GM12878 (cell line): ENCODE measurements at regions not wholly inside any gene's neighbourhood (a gene's known extent, or its start where the extent isn't known, plus 50 kb on each side); places are given as distances from the start of the nearest gene placed in this dataset.

ENCODE experiments used
- ATAC-seq: fragments of 200-7000 bp; cut with Tn5 transposase; 3 replicates; pipeline ENCODE4 v1.9.1; 2020; ENCODE audit warnings: mild to moderate bottlenecking, moderate library complexity
- BruUV-seq: library from RNA; stranded (reverse); fragments of 400-500 nt; replicated peaks from 2 replicates; lab custom pipeline; 2021; lab: Mats Ljungman, UMichigan
- CTCF ChIA-PET: fragments of 300-600 bp; sonication (Branson Sonifier 250); formaldehyde crosslinking; extraction: SDS; loops from one replicate; lab custom pipeline; 2021; ENCODE audit warnings: inconsistent platforms; lab: Yijun Ruan, JAX
- POLR2A ChIA-PET: fragments of 350-600 bp; formaldehyde crosslinking; extraction: SDS; loops from one replicate; lab custom pipeline; 2021; ENCODE audit warnings: inconsistent platforms; lab: Charles Lee
- RAD21 ChIA-PET: fragments of 300-600 bp; sonication (Branson Sonifier 250); formaldehyde crosslinking; loops from one replicate; lab custom pipeline; 2023; ENCODE audit warnings: antibody characterized with exemption; ENCODE audit not compliant: unreplicated experiment; lab: Charles Lee
- SMC1A ChIA-PET: fragments of 300-600 bp; sonication (Branson Sonifier 250); formaldehyde crosslinking; loops from one replicate; lab custom pipeline; 2023; ENCODE audit not compliant: unreplicated experiment, uncharacterized antibody; lab: Charles Lee
- DNase-seq: peaks from one replicate; pipeline ENCODE4 v3.0.0-alpha.2; 2011; ENCODE audit warnings: low read depth, low spot score
- FAIRE-seq: peaks from 3 replicates; lab custom pipeline; 2011; peaks lifted over from hg19 to GRCh38; lab: Jason Lieb, UNC
- H2AFZ ChIP-seq: 2 replicates; pipeline ENCODE4 v1.6.0; 2011; ENCODE audit warnings: low read depth, low read length, control low read depth; ENCODE audit not compliant: control insufficient read depth
- H3K27ac ChIP-seq: 2 replicates; pipeline ENCODE4 v1.5.1; 2011; ENCODE audit warnings: control low read depth; ENCODE audit not compliant: control insufficient read depth, insufficient read depth
- H3K27me3 ChIP-seq, 2 experiments: replicated peaks in 1 of 2; 2 replicates each; pipeline versions ENCODE4 v1.6.0 to v1.6.1; 2011; ENCODE audit warnings: low read length in 1 of 2; ENCODE audit not compliant: control insufficient read depth in 2 of 2, insufficient read depth in 2 of 2
- H3K36me3 ChIP-seq, 2 experiments: 2 replicates each; pipeline ENCODE4 v1.5.1; 2011; ENCODE audit warnings: low read length in 1 of 2; ENCODE audit not compliant: control insufficient read depth in 2 of 2, insufficient read depth in 2 of 2
- H3K4me1 ChIP-seq: 2 replicates; pipeline ENCODE4 v1.6.1; 2011; ENCODE audit warnings: mild to moderate bottlenecking, low read length, moderate library complexity, mixed read lengths; ENCODE audit not compliant: control insufficient read depth, insufficient read depth
- H3K4me2 ChIP-seq: 2 replicates; pipeline ENCODE4 v1.6.0; 2011; ENCODE audit warnings: control low read depth; ENCODE audit not compliant: control insufficient read depth, insufficient read depth
- H3K4me3 ChIP-seq: fragments of 200-600 bp; sonication (generic); 2 replicates; pipeline ENCODE4 v1.5.1; 2016
- H3K79me2 ChIP-seq: 2 replicates; pipeline ENCODE4 v1.6.0; 2011; ENCODE audit warnings: low read length; ENCODE audit not compliant: control insufficient read depth, insufficient read depth
- H3K9ac ChIP-seq: 2 replicates; pipeline ENCODE4 v1.8.0; 2011; ENCODE audit warnings: low read length, control low read depth, mixed read lengths; ENCODE audit not compliant: control insufficient read depth, insufficient read depth
- H3K9me3 ChIP-seq: replicated peaks from 3 replicates; pipeline ENCODE4 v1.5.1; 2011; ENCODE audit warnings: mild to moderate bottlenecking, low read length; ENCODE audit not compliant: control insufficient read depth, insufficient read depth
- H4K20me1 ChIP-seq: 2 replicates; pipeline ENCODE4 v1.6.0; 2011; ENCODE audit not compliant: control insufficient read depth, insufficient read depth
- ATF2 ChIP-seq: IDR thresholded peaks from 2 replicates; pipeline ENCODE4 v1.6.1; 2012; ENCODE audit warnings: low read length, inconsistent platforms
- BMI1 ChIP-seq: fragments of 450-650 bp; IDR thresholded peaks from 2 replicates; pipeline ENCODE4 v1.6.1; 2016; ENCODE audit warnings: mild to moderate bottlenecking, moderate library complexity, borderline replicate concordance
- CBX3 ChIP-seq: fragments of 200-600 bp; sonication (generic); IDR thresholded peaks from 2 replicates; pipeline ENCODE4 v1.6.1; 2016; ENCODE audit warnings: low read depth, borderline replicate concordance
- IKZF2 ChIP-seq, 2 experiments: fragments of 450-650 bp; IDR thresholded peaks; 2 replicates each; pipeline ENCODE4 v1.6.1; 2017; ENCODE audit warnings: mild to moderate bottlenecking in 2 of 2, moderate library complexity in 2 of 2
- KDM1A ChIP-seq: fragments of 200-600 bp; sonication (generic); IDR thresholded peaks from 2 replicates; pipeline ENCODE4 v1.6.1; 2016; ENCODE audit warnings: borderline replicate concordance
- NFYA ChIP-seq: IDR thresholded peaks from 2 replicates; pipeline ENCODE4 v1.6.1; 2011; ENCODE audit warnings: low read depth, mild to moderate bottlenecking, low read length, improper control_type of control experiment, borderline replicate concordance
- RBBP5 ChIP-seq: fragments of 200-600 bp; sonication (generic); conservative IDR thresholded peaks from 2 replicates; pipeline ENCODE4 v1.6.1; 2016
- SUPT20H ChIP-seq: IDR thresholded peaks from 2 replicates; pipeline ENCODE4 v1.6.1; 2011; ENCODE audit warnings: low read depth, mild to moderate bottlenecking, low read length, moderate library complexity, borderline replicate concordance; ENCODE audit not compliant: control insufficient read depth
- TAF1 ChIP-seq: IDR thresholded peaks from 2 replicates; pipeline ENCODE4 v1.6.1; 2011; ENCODE audit warnings: mild to moderate bottlenecking, low read depth, low read length, borderline replicate concordance
- WRNIP1 ChIP-seq: IDR thresholded peaks from 2 replicates; pipeline ENCODE4 v1.6.1; 2011; ENCODE audit warnings: low read depth, low read length, improper control_type of control experiment, borderline replicate concordance
- YBX1 ChIP-seq: fragments of 450-650 bp; IDR thresholded peaks from 2 replicates; pipeline ENCODE4 v1.6.1; 2016; ENCODE audit warnings: antibody characterized with exemption
- in situ Hi-C: fragments of 300-500 bp; cut with MboI; formaldehyde crosslinking; loops from 9 replicates; pipeline ENCODE4 v1.14.3; 2018; ENCODE audit warnings: mixed read lengths
- intact Hi-C: fragments of 100-400 bp; cut with micrococcal nuclease; formaldehyde crosslinking; loops from one replicate; pipeline ENCODE4 v1.14.2; 2022; ENCODE audit not compliant: unreplicated experiment
- TF ChIP-seq, protein P1 (sequence below): IDR thresholded peaks from 2 replicates; pipeline ENCODE4 v1.6.1; 2012; ENCODE audit warnings: low read depth, low read length, improper control_type of control experiment
- TF ChIP-seq, protein P2 (sequence below): IDR thresholded peaks from 2 replicates; pipeline ENCODE4 v1.6.1; 2012; ENCODE audit warnings: low read depth, low read length, improper control_type of control experiment
- TF ChIP-seq, protein P3 (sequence below), 3 experiments: IDR thresholded peaks in 2 of 3; conservative IDR thresholded peaks in 1 of 3; 2 replicates each; pipeline ENCODE4 v1.5.1; 2011; ENCODE audit warnings: low read depth in 3 of 3, low read length in 3 of 3, mild to moderate bottlenecking in 3 of 3, control low read depth in 2 of 3, moderate library complexity in 2 of 3, inconsistent platforms in 1 of 3, mixed read lengths in 1 of 3; ENCODE audit not compliant: control insufficient read depth in 2 of 3, insufficient read depth in 1 of 3; ENCODE audit errors: extremely low read depth in 1 of 3

DNA sequence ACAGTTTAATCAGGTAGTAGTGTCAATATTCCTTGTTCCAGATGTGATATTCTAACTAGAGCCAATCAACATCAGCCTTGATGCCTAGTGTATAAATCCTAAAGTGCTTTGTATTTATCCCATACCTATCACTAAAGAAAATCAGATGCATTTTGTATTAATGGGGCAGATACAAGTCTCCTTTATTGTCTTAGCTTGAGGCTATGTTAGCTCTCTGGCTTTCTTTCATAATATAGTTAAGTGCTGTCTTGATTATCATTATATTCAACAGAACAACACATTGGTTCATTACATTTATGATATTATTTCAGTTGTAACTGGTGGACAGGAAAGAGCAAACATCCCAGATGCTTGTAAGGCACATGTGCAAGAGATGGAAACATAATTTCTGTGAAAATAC is 338.8 kb downstream of the PLA2G4A start:
- intact Hi-C loops, result no loop called here
- no peaks in the 10 kb centered on the region for H3K79me2 ChIP-seq
- in situ Hi-C loops, result no loop called here
- H3K27ac ChIP-seq, result no peak overlapping the region
- CTCF ChIA-PET, result no interaction called here
- no peak overlapping the region for H3K9ac ChIP-seq
- BruUV-seq, result no TSS peak
- RAD21 ChIA-PET, result no interaction called here
- TF ChIP-seq, protein P1, sequence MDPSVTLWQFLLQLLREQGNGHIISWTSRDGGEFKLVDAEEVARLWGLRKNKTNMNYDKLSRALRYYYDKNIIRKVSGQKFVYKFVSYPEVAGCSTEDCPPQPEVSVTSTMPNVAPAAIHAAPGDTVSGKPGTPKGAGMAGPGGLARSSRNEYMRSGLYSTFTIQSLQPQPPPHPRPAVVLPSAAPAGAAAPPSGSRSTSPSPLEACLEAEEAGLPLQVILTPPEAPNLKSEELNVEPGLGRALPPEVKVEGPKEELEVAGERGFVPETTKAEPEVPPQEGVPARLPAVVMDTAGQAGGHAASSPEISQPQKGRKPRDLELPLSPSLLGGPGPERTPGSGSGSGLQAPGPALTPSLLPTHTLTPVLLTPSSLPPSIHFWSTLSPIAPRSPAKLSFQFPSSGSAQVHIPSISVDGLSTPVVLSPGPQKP, result no peak
- no peak for TF ChIP-seq TAF1
- no peak for TF ChIP-seq IKZF2 (IDR thresholded peaks at IDR 0.05)
- TF ChIP-seq WRNIP1, result no peak
- no peak for TF ChIP-seq SUPT20H
- no peak for TF ChIP-seq RBBP5
- TF ChIP-seq, protein P2, sequence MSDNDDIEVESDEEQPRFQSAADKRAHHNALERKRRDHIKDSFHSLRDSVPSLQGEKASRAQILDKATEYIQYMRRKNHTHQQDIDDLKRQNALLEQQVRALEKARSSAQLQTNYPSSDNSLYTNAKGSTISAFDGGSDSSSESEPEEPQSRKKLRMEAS, result no peak
- no peak for TF ChIP-seq KDM1A
- no peak for TF ChIP-seq ATF2
- TF ChIP-seq NFYA, result no peak
- no peak for TF ChIP-seq BMI1
- TF ChIP-seq CBX3, result no peak
- no peak for TF ChIP-seq YBX1
- TF ChIP-seq, protein P3, sequence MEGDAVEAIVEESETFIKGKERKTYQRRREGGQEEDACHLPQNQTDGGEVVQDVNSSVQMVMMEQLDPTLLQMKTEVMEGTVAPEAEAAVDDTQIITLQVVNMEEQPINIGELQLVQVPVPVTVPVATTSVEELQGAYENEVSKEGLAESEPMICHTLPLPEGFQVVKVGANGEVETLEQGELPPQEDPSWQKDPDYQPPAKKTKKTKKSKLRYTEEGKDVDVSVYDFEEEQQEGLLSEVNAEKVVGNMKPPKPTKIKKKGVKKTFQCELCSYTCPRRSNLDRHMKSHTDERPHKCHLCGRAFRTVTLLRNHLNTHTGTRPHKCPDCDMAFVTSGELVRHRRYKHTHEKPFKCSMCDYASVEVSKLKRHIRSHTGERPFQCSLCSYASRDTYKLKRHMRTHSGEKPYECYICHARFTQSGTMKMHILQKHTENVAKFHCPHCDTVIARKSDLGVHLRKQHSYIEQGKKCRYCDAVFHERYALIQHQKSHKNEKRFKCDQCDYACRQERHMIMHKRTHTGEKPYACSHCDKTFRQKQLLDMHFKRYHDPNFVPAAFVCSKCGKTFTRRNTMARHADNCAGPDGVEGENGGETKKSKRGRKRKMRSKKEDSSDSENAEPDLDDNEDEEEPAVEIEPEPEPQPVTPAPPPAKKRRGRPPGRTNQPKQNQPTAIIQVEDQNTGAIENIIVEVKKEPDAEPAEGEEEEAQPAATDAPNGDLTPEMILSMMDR (IDR thresholded peaks at IDR 0.05 in 2 of 3, conservative IDR thresholded peaks at IDR 0.05 in 1 of 3; ENCODE audit: control insufficient read depth in 2 of 3, extremely low read depth in 1 of 3, insufficient read depth in 1 of 3, low read depth in 3 of 3, low read length in 3 of 3), result no peak
- TF ChIP-seq, all 136 proteins: peak for 0
- Histone ChIP-seq H3K27me3 (no peaks in the 10 kb centered on the region), H3K4me3 (no peak overlapping the region), H2AFZ (no peak overlapping the region), H3K9me3 (no peaks in the 10 kb centered on the region; the same call in 1 of the 3 replicates), H3K4me2 (no peak overlapping the region), H3K36me3 (no peaks in the 10 kb centered on the region), H4K20me1 (no peaks in the 10 kb centered on the region), H3K4me1 (no peaks in the 10 kb centered on the region)
- no peak for DNase-seq
- ATAC-seq, result no peak
- ChIA-PET POLR2A (no interaction called here), SMC1A (no interaction called here)
- no peak for FAIRE-seq
